ENCODE measurements at regions not wholly inside any gene's neighbourhood (a gene's known extent, or its start where the extent isn't known, plus 50 kb on each side); places are given as distances from the start of the nearest gene placed in this dataset.

GRCh38 chr1:82934074-82934473 is 1064.9 kb downstream of the TTLL7 start:
- no peak overlapping the region for H3K27ac ChIP-seq (ENCODE audit: low read length)
- H3K9me3 ChIP-seq (ENCODE audit: control insufficient read depth in 2 of 2, low read length in 2 of 2): peaks cover 3 to 6% of the 10 kb centered on the region in 2 donors
- H3K9ac ChIP-seq (ENCODE audit: low read length in 2 of 2): no peak overlapping the region
- no peaks in the 10 kb centered on the region for H3K36me3 ChIP-seq (ENCODE audit: control insufficient read depth in 2 of 2, insufficient read depth in 2 of 2, low read length in 2 of 2)
- no peak overlapping the region for H3K4me3 ChIP-seq (ENCODE audit: low read length in 2 of 2)
- no peaks in the 10 kb centered on the region for H3K27me3 ChIP-seq (ENCODE audit: control insufficient read depth in 1 of 2, insufficient read depth in 2 of 2, low read length in 2 of 2)
- H3K4me1 ChIP-seq (ENCODE audit: control insufficient read depth, insufficient read depth, low read length): no peaks in the 10 kb centered on the region

DNA sequence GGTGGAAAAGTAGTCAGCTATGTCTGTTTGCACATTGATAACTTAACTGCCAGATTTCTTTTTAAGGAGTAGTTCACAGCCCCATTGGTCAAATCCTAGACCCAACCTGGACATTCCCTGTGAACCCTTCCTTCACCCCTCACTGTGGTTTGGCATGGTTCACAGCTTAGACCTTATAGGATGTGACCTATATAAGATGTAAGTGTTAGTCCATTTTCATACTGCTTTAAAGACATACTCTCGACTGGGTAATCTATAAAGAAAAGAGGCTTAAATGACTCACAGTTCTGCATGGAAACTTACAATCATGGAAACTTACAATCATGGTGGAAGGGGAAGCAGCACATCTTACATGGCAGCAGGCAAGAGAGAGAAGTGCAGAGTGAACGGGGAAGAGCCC is 1066.2 kb downstream of the TTLL7 start:
- no peak overlapping the region for H3K9ac ChIP-seq (ENCODE audit: low read length in 2 of 2)
- no peaks in the 10 kb centered on the region for H3K4me1 ChIP-seq (ENCODE audit: control insufficient read depth, insufficient read depth, low read length)
- H3K27ac ChIP-seq (ENCODE audit: low read length): no peak overlapping the region

DNA sequence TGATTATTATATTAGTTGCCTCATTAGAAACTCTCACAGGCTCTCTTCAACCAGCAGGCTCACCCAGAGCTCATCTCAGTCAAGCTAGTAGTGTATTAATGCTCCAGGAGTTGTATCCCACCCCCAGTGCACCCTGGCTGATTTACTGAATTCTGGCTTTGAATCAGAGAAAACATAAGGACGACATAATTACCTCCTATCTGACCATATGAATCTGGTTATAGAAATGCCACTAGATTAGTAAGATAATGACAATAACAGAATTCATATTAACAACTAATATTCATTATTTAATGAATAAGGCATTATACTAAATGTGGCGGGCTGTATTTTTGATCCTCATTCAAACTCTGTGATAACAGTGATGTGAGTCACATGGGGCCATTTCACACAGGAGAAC is 1066.7 kb downstream of the TTLL7 start:
- Histone ChIP-seq H3K36me3 (ENCODE audit: control insufficient read depth in 2 of 2, insufficient read depth in 2 of 2, low read length in 2 of 2) (no peaks in the 10 kb centered on the region), H3K27ac (ENCODE audit: low read length) (no peak overlapping the region), H3K9ac (ENCODE audit: low read length in 2 of 2) (no peak overlapping the region), H3K27me3 (ENCODE audit: control insufficient read depth in 1 of 2, insufficient read depth in 2 of 2, low read length in 2 of 2) (no peaks in the 10 kb centered on the region), H3K4me1 (ENCODE audit: control insufficient read depth, insufficient read depth, low read length) (no peaks in the 10 kb centered on the region), H3K9me3 (ENCODE audit: control insufficient read depth in 2 of 2, low read length in 2 of 2) (no peaks in the 10 kb centered on the region), H3K4me3 (ENCODE audit: low read length in 2 of 2) (no peak overlapping the region)

More for the DNA sequence above, 1066.2 kb downstream of the TTLL7 start:
- Histone ChIP-seq H3K9me3 (ENCODE audit: control insufficient read depth in 2 of 2, low read length in 2 of 2) (peaks cover 2 to 3% of the 10 kb centered on the region in 2 donors), H3K27me3 (ENCODE audit: control insufficient read depth in 1 of 2, insufficient read depth in 2 of 2, low read length in 2 of 2) (no peaks in the 10 kb centered on the region), H3K36me3 (ENCODE audit: control insufficient read depth in 2 of 2, insufficient read depth in 2 of 2, low read length in 2 of 2) (no peaks in the 10 kb centered on the region), H3K4me3 (ENCODE audit: low read length in 2 of 2) (no peak overlapping the region)

GRCh38 chr1:82931006-82931405 is 1067.9 kb downstream of the TTLL7 start:
- Histone ChIP-seq H3K4me1 (ENCODE audit: control insufficient read depth, insufficient read depth, low read length) (no peaks in the 10 kb centered on the region), H3K4me3 (ENCODE audit: low read length in 2 of 2) (no peak overlapping the region), H3K36me3 (ENCODE audit: control insufficient read depth in 2 of 2, insufficient read depth in 2 of 2, low read length in 2 of 2) (no peaks in the 10 kb centered on the region), H3K27me3 (ENCODE audit: control insufficient read depth in 1 of 2, insufficient read depth in 2 of 2, low read length in 2 of 2) (no peaks in the 10 kb centered on the region), H3K27ac (ENCODE audit: low read length) (no peak overlapping the region), H3K9me3 (ENCODE audit: control insufficient read depth in 2 of 2, low read length in 2 of 2) (no peaks in the 10 kb centered on the region), H3K9ac (ENCODE audit: low read length in 2 of 2) (no peak overlapping the region)

GRCh38 chr1:82927753-82928152 is 1071.2 kb downstream of the TTLL7 start:
- Histone ChIP-seq H3K27ac (ENCODE audit: low read length) (no peak overlapping the region), H3K4me3 (ENCODE audit: low read length in 2 of 2) (no peak overlapping the region), H3K9ac (ENCODE audit: low read length in 2 of 2) (no peak overlapping the region), H3K36me3 (ENCODE audit: control insufficient read depth in 2 of 2, insufficient read depth in 2 of 2, low read length in 2 of 2) (no peaks in the 10 kb centered on the region), H3K27me3 (ENCODE audit: control insufficient read depth in 1 of 2, insufficient read depth in 2 of 2, low read length in 2 of 2) (no peaks in the 10 kb centered on the region), H3K4me1 (ENCODE audit: control insufficient read depth, insufficient read depth, low read length) (no peaks in the 10 kb centered on the region), H3K9me3 (ENCODE audit: control insufficient read depth in 2 of 2, low read length in 2 of 2) (no peaks in the 10 kb centered on the region)

DNA sequence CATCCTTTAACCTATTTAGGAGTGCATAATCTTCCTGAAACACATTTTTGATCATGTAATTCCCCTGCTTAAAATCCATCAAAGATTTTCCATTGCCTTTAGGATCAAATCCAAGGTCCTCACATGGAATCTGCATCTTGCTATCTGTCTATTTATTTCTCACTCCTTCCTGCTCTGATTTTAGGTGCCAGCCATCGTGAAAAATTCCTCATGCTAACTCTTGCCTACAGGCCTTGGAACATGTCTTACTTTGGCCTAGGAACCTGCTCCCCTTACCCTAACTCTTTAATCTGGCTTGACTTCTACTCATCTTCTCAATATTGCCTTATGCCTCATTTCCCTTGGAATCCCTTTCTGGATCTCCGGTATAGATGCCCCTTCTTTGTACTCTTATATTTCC is 1074.3 kb downstream of the TTLL7 start:
- Histone ChIP-seq H3K27me3 (ENCODE audit: control insufficient read depth in 1 of 2, insufficient read depth in 2 of 2, low read length in 2 of 2) (no peaks in the 10 kb centered on the region), H3K4me1 (ENCODE audit: control insufficient read depth, insufficient read depth, low read length) (no peaks in the 10 kb centered on the region), H3K27ac (ENCODE audit: low read length) (no peak overlapping the region), H3K9me3 (ENCODE audit: control insufficient read depth in 2 of 2, low read length in 2 of 2) (no peaks in the 10 kb centered on the region), H3K36me3 (ENCODE audit: control insufficient read depth in 2 of 2, insufficient read depth in 2 of 2, low read length in 2 of 2) (no peaks in the 10 kb centered on the region), H3K9ac (ENCODE audit: low read length in 2 of 2) (no peak overlapping the region), H3K4me3 (ENCODE audit: low read length in 2 of 2) (no peak overlapping the region)

GRCh38 chr1:82923931-82924330 is 1075.0 kb downstream of the TTLL7 start:
- Histone ChIP-seq H3K4me1 (ENCODE audit: control insufficient read depth, insufficient read depth, low read length) (no peaks in the 10 kb centered on the region), H3K9me3 (ENCODE audit: control insufficient read depth in 2 of 2, low read length in 2 of 2) (no peaks in the 10 kb centered on the region), H3K36me3 (ENCODE audit: control insufficient read depth in 2 of 2, insufficient read depth in 2 of 2, low read length in 2 of 2) (no peaks in the 10 kb centered on the region), H3K9ac (ENCODE audit: low read length in 2 of 2) (no peak overlapping the region), H3K27ac (ENCODE audit: low read length) (no peak overlapping the region), H3K4me3 (ENCODE audit: low read length in 2 of 2) (no peak overlapping the region), H3K27me3 (ENCODE audit: control insufficient read depth in 1 of 2, insufficient read depth in 2 of 2, low read length in 2 of 2) (no peaks in the 10 kb centered on the region)

- Histone ChIP-seq H3K36me3 (ENCODE audit: control insufficient read depth in 2 of 2, insufficient read depth in 2 of 2, low read length in 2 of 2) (no peaks in the 10 kb centered on the region), H3K4me1 (ENCODE audit: control insufficient read depth, insufficient read depth, low read length) (no peaks in the 10 kb centered on the region), H3K27ac (ENCODE audit: low read length) (no peak overlapping the region), H3K9me3 (ENCODE audit: control insufficient read depth in 2 of 2, low read length in 2 of 2) (no peaks in the 10 kb centered on the region), H3K27me3 (ENCODE audit: control insufficient read depth in 1 of 2, insufficient read depth in 2 of 2, low read length in 2 of 2) (no peaks in the 10 kb centered on the region), H3K9ac (ENCODE audit: low read length in 2 of 2) (no peak overlapping the region), H3K4me3 (ENCODE audit: low read length in 2 of 2) (no peak overlapping the region)
Measured at GRCh38 chr1:82921759-82922158, 1077.2 kb downstream of the TTLL7 start.

DNA sequence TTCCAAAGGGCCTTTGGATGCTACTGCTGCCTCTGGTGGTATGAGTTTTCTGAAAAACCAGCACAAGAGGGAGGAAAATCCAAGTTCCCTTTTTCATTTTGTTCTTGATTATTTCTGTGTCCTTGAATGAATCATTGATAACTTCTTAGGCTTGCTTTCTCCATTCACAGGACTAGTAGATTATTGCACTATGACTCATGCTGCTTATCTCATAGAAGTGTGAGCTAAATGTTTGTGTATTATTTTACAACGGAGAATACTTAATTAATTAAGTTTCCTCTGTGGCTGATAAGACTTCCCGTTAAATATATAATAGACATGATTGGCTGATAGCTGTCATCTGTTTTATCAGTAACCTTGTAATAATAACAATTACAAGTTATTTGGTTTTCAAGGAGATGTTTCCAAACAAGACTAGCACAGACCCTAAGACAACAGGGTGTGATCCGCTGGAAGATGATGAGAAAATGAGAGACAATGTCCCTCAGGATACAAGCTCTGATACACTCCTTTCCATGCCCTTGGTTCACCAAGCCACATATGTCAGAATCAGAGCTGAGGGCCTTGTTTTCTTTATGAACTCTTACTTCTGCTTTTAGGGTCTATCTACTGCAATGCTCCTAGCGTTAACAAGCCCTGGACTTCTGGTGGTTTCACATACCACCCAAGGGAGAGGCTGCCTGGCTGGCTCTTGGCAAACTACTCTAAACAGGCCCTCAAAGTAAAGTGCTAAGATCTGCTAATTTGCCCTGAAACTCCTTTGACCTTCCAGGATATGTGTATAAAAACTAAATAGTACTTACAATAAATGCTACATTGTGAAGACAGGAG is 1078.3 kb downstream of the TTLL7 start:
- Histone ChIP-seq H3K4me3 (ENCODE audit: low read length in 2 of 2) (no peak overlapping the region), H3K9ac (ENCODE audit: low read length in 2 of 2) (no peak overlapping the region), H3K4me1 (ENCODE audit: control insufficient read depth, insufficient read depth, low read length) (no peaks in the 10 kb centered on the region), H3K36me3 (ENCODE audit: control insufficient read depth in 2 of 2, insufficient read depth in 2 of 2, low read length in 2 of 2) (no peaks in the 10 kb centered on the region), H3K9me3 (ENCODE audit: control insufficient read depth in 2 of 2, low read length in 2 of 2) (no peaks in the 10 kb centered on the region), H3K27me3 (ENCODE audit: control insufficient read depth in 1 of 2, insufficient read depth in 2 of 2, low read length in 2 of 2) (no peaks in the 10 kb centered on the region), H3K27ac (ENCODE audit: low read length) (no peak overlapping the region)

GRCh38 chr1:82919837-82920236 is 1079.1 kb downstream of the TTLL7 start:
- no peaks in the 10 kb centered on the region for H3K27me3 ChIP-seq (ENCODE audit: control insufficient read depth in 1 of 2, insufficient read depth in 2 of 2, low read length in 2 of 2)
- no peak overlapping the region for H3K4me3 ChIP-seq (ENCODE audit: low read length in 2 of 2)
- H3K9me3 ChIP-seq (ENCODE audit: control insufficient read depth in 2 of 2, low read length in 2 of 2): no peaks in the 10 kb centered on the region
- H3K27ac ChIP-seq (ENCODE audit: low read length): no peak overlapping the region
- no peaks in the 10 kb centered on the region for H3K36me3 ChIP-seq (ENCODE audit: control insufficient read depth in 2 of 2, insufficient read depth in 2 of 2, low read length in 2 of 2)
- H3K9ac ChIP-seq (ENCODE audit: low read length in 2 of 2): no peak overlapping the region
- no peaks in the 10 kb centered on the region for H3K4me1 ChIP-seq (ENCODE audit: control insufficient read depth, insufficient read depth, low read length)

GRCh38 chr1:82907313-82907712 is 1091.6 kb downstream of the TTLL7 start:
- Histone ChIP-seq H3K4me3 (ENCODE audit: low read length in 2 of 2) (no peak overlapping the region), H3K9ac (ENCODE audit: low read length in 2 of 2) (no peak overlapping the region), H3K9me3 (ENCODE audit: control insufficient read depth in 2 of 2, low read length in 2 of 2) (no peaks in the 10 kb centered on the region), H3K27me3 (ENCODE audit: control insufficient read depth in 1 of 2, insufficient read depth in 2 of 2, low read length in 2 of 2) (no peaks in the 10 kb centered on the region), H3K36me3 (ENCODE audit: control insufficient read depth in 2 of 2, insufficient read depth in 2 of 2, low read length in 2 of 2) (no peaks in the 10 kb centered on the region), H3K4me1 (ENCODE audit: control insufficient read depth, insufficient read depth, low read length) (no peaks in the 10 kb centered on the region), H3K27ac (ENCODE audit: low read length) (no peak overlapping the region)

Data from stomach smooth muscle (tissue), 2 donors.